Activated CD8-positive, alpha-beta memory T cell treated with anti-CD3 and anti-CD28 coated beads, Interleukin-2, amount 50 U/mL, for 1 hour (primary cell): ENCODE measurements at regions not wholly inside any gene's neighbourhood (a gene's known extent, or its start where the extent isn't known, plus 50 kb on each side); places are given as distances from the start of the nearest gene placed in this dataset.
"Not testable (repeated sequence)": the region's sequence is repeated elsewhere in the genome, so short reads cannot be mapped to it uniquely, and the experiment has no call there.

Experiments
- DNase-seq: peaks from one replicate; pipeline ENCODE4 v3.0.0-alpha.2; 2020; ENCODE audit errors: extremely low read depth

GRCh38 chr3:170814822-170815221 is 55.2 kb downstream of the RPL22L1 start:
- DNase-seq: no peak

DNA sequence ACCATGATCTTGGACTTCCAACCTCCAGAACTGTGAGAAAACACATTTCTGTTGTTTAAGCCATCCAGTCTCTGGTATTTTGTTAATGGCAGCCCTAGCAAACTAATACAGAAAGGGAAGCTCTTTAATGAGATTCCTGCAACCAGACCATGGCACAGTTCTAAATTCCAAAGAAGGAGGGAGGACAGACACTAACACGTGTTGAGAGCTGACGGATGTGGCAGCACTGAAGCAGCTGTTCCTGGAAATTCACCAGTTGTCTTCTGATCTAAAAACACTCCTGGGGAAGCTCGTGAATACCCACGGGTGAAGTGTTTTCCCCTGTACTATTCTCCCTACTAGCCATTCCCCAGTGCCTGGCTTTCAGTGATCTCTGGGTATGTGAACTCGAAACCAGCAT is 56.7 kb downstream of the RPL22L1 start:
- DNase-seq: no peak

- DNase-seq: peak; percentile 7
Measured at GRCh38 chr3:170811928-170812591, 57.9 kb downstream of the RPL22L1 start.

DNA sequence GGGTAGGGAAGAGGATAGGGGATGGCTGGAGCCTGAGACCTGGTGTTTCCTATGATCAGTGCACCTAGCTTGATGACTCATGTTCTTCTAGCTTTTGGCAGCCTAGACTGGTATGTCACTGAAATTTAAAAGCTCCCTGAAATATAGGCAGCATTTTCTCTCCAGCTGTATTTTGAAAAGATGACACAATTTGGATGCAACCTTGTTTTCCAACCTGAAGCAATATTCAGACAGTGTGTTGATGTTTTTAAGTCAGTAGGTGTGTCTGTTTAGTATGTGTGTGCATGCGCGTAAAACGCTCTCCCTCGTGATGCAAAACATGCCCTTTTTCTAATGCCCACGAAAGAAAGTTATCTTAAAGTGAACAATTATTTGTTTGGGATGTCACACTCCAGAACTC is 58.5 kb downstream of the RPL22L1 start:
- DNase-seq: no peak

- no peak for DNase-seq
Measured at GRCh38 chr3:170809975-170810357, 60.0 kb downstream of the RPL22L1 start.

DNA sequence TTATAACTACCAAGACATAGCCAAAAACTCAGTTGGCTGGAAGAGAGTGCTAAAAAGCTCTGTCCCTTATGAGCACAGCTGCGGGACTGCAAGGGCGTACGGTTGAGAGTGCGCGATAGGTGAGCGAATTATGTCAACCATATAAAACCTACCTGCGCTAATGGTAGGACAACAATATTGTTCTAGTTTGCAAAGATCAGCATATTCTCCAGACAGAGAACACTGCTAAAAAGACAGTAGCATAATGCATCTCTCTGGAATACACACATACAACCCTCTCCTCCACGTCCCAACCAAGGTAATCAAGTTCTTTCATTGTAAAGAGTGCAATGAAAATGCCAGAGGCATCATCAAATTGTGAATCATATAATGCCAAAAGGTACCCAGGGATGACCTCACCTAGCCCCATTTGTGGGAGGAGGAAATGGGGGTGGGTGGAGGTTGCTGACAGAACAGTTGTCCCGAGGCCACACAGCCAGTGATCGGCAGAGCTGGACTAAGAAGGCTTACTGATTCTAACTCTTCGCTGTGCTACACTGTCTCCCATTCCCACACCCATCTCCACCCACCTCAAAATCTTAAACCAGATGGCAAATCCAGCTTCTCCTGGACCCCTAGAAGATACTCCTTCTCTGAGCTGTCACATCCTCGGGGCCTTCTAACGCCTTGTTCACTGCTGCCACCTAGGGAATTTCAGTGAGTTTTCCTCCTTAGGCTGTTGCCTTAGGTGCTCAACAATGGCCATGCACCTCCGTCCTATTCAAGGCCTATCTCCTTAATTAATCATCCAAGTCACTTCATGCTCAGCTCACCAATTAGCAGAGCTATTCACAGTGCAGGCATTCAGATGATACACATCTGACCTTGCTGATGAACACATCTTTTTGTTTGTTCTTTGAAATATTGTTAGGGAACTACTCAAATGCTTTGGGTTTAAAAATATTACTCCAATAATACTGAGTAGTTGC is 60.7 kb downstream of the RPL22L1 start:
- DNase-seq: no peak

DNA sequence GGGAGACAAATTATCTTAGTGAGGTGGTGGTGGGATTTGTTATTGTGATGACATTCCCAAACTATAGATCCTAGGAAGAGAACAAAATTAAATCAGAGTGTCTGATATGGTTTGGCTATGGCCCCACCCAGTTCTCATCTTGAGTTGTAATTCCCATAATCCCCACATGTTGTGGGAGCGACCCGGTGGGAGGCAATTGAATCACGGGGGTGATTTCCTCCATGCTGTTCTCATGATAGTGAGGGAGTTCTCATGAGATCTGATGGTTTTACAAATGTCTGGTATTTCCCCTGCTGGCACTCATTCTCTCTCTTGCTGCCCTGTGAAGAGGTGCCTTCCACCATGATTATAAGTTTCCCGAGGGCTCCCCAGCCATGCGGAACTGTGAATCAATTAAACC is 62.0 kb downstream of the RPL22L1 start:
- DNase-seq: no peak

GRCh38 chr3:170806676-170807075 is 63.3 kb downstream of the RPL22L1 start:
- DNase-seq: no peak

- no peak for DNase-seq
Measured at GRCh38 chr3:170806141-170806540, 63.9 kb downstream of the RPL22L1 start.

- DNase-seq: not testable (repeated sequence)
Measured at GRCh38 chr3:170805296-170805695, 64.7 kb downstream of the RPL22L1 start.

- DNase-seq: not testable (repeated sequence)
Measured at GRCh38 chr3:170804634-170805033, 65.4 kb downstream of the RPL22L1 start.

GRCh38 chr3:170804078-170804477 is 65.9 kb downstream of the RPL22L1 start:
- DNase-seq: no peak

DNA sequence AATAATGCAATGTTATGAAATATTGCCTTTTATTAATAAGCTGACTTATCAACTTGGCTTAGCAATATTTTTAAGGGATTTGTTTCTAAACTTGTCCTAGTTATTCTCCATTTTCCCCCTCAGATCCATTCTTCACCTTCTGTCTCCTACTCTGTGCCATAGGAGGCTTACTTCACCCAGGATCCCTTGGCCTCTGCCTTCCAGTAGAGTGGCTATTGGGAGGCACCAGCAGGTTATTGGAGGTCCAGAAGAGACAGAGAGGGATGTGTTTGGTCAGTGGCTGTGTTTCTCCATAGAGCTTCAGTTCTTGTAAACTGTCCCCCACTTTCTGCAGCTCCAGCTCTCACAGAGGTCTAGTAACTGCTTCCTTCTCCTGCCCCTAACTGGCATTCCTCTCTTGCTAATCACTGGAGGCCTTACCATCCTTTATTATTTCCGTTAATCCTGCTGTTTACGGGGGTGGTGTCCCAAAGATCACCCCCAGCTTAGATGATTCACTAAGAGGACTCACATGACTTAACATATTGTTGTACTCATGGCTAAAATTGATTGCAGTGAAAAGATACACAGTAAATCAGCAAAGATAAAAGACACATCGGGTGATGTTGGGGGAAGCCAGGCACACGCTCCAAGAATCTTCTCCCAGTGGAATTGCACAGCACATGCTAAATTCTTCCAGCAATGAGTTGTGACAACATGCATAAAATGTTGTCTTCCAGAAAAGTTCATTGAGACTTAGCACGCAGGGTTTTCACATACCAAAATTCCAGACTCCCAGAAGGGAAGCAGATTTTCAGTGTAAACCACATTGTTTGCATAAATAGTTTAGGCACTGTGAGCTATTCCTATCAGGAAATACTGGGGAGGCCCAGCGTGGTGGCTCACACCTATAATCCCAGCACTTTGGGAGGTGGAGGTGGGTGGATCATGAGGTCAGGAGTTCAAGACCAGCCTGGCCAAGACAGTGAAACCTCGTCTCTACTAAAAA is 67.5 kb downstream of the RPL22L1 start:
- DNase-seq: no peak

DNA sequence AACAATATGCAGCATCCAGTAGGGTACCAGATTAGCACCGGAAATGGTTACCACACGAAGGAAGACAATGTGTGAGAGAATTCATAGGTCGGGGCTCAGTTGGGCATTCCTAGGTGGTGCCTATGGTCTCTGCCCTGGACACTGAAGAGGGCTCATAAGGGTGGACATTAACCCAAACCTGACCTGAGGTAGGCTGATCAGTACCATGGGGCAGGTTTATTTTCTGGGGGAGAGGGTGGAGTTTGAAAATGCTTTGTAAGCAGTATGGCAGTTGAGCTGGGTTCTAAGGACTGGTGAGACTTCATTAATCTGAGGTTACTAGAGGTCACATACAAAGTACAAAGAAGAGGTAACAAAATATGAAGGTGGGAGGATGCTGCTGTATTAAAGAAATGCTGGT is 68.4 kb downstream of the RPL22L1 start:
- DNase-seq: no peak

DNA sequence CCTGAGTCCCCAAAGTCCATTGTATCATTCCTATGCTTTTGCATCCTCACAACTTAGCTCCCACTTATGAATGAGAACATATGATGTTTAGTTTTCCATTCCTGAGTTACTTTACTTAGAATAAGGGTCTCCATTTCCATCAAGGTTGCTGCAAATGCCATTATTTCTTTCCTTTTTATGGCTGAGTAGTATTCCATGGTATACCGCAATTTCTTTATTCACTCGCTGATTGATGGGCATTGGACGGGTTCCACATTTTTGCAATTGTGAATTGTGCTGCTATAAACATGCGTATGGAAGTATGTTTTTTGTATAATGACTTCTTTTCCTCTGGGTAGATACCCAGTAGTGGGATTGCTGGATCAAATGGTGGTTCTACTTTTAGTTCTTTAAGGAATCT is 69.7 kb downstream of the RPL22L1 start:
- DNase-seq: not testable (repeated sequence)

DNA sequence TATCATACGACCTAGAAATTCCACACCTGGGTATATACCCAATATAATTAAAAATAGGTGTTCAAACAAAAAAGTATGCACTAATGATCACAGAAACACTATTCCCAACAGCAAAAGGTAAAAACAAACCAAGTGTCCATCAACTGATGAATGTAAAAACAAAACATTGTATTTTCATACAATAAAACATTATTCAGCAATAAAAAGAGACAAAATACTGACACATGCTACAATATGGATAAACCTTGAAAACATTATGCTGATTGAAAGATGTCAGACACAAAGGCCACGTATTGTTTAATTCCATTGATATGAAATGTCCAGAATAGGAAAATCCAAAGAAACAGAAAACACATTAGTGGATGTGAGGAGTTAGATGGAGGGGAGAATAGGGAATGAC is 71.0 kb downstream of the RPL22L1 start:
- DNase-seq: no peak

DNA sequence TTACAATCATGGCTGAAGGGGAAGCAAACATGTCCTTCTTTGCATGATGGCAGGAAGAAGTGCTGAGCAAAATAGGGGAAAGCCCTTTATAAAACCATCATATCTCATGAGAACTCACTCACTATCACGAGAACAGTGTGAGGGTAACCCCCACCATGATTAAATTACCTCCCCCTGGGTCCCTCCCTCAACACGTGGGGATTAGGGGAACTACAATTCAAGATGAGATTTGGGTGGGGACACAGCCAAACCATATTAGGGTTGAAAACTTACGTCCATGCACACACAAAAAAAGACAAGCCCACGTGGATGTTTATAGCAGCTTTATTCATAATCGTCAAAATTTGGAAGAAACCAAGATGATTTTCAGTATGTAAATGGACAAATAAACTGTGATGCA is 72.3 kb downstream of the RPL22L1 start:
- DNase-seq: no peak

DNA sequence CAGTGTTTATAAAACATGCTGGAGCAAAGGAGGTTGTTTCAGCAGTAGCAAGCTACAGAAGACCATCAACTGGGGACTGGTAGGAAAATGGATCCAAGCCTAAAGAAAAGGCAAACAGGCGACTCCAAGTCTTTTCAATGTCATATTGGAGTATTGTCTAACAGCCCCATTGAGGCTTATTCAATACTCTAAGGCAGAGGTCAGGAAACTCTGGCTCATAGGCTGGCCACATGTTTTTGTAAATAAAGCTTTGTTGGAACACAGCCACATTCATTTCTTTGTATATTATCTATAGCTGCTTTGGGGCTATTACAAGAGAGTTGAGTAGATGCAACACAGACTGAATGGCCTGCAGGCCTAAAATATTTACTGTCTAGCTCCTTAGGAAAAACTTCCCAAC is 77.5 kb downstream of the RPL22L1 start:
- DNase-seq: no peak

DNA sequence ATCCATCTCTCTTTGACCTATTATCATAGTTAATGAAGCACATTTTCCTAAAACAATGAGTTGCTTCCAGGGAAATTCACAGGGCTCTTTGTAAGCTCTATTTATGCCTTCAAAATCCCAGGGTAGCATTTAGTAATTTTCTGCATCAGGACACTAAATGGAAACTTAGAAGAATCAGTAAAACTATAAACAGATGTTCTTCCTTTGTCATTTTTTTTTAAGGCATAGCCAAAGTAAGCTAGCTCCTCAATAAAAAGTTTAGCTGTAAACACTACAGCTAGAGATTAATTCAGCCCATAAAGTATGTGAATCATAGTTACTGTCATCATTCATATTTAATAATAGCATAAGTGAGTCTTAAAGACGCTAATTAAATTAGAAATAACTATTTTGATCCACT is 79.3 kb downstream of the RPL22L1 start:
- no peak for DNase-seq

GRCh38 chr3:170787464-170787863 is 82.5 kb downstream of the RPL22L1 start:
- DNase-seq: no peak

- no peak for DNase-seq
Measured at GRCh38 chr3:170785454-170785853, 84.5 kb downstream of the RPL22L1 start.

DNA sequence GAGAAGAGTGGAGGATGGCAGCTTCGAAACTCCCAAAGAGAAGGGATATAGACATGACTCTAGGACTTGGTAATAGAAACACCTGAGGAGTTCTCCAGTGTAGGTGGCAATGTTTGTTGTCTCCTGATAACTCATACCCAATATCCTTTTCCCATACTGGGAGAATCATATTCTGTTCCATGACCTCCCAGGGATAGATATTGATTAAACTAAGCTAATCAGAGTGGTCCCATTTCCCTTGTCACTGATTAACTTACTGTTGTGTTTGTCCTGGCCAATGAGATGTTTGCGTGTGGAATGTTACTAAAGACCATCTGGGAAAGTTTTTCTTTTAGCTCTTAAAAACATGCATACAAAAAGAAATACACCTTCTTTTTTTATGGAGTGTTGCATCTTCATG is 85.6 kb downstream of the RPL22L1 start:
- no peak for DNase-seq
